Activated CD4-positive, alpha-beta T cell treated with anti-CD3 and anti-CD28 coated beads, Interleukin-2, Interleukin-6, amounts not matched to agents 100 ng/mL and 50 ng/mL, durations not matched to agents 16 hours and 8 hours (primary cell): ENCODE measurements at regions not wholly inside any gene's neighbourhood (a gene's known extent, or its start where the extent isn't known, plus 50 kb on each side); places are given as distances from the start of the nearest gene placed in this dataset.

Experiments
- DNase-seq: peaks from one replicate; pipeline ENCODE4 v3.0.0-alpha.2; 2020

GRCh38 chr9:86893811-86894490 is 53.4 kb downstream of the GAS1 start:
- no peak for DNase-seq

- no peak for DNase-seq
Observed at GRCh38 chr9:86892576-86892975, 54.7 kb downstream of the GAS1 start.

- DNase-seq: no peak
Observed at GRCh38 chr9:86891886-86892437, 55.3 kb downstream of the GAS1 start.

- DNase-seq: no peak
Observed at GRCh38 chr9:86891091-86891490, 56.2 kb downstream of the GAS1 start.

- no peak for DNase-seq
Observed at GRCh38 chr9:86885232-86885631, 62.1 kb downstream of the GAS1 start.

GRCh38 chr9:86876621-86877196 is 70.6 kb downstream of the GAS1 start:
- DNase-seq: no peak

- no peak for DNase-seq
Observed at GRCh38 chr9:86868616-86869015, 78.7 kb downstream of the GAS1 start.

- no peak for DNase-seq
Observed at GRCh38 chr9:86867804-86868313, 79.4 kb downstream of the GAS1 start.

- DNase-seq: no peak
Observed at GRCh38 chr9:86865952-86866351, 81.4 kb downstream of the GAS1 start.

GRCh38 chr9:86860006-86860405 is 87.3 kb downstream of the GAS1 start:
- DNase-seq: no peak

GRCh38 chr9:86859056-86859455 is 88.2 kb downstream of the GAS1 start:
- no peak for DNase-seq

GRCh38 chr9:86858009-86858408 is 89.3 kb downstream of the GAS1 start:
- no peak for DNase-seq

GRCh38 chr9:86856259-86856658 is 91.0 kb downstream of the GAS1 start:
- DNase-seq: no peak

- DNase-seq: no peak
Observed at GRCh38 chr9:86854898-86855523, 92.3 kb downstream of the GAS1 start.

- DNase-seq: no peak
Observed at GRCh38 chr9:86846656-86847055, 100.7 kb downstream of the GAS1 start.

- DNase-seq: no peak
Observed at GRCh38 chr9:86843206-86843605, 104.1 kb downstream of the GAS1 start.

GRCh38 chr9:86842573-86842972 is 104.7 kb downstream of the GAS1 start:
- no peak for DNase-seq

- DNase-seq: no peak
Observed at GRCh38 chr9:86839522-86839921, 107.8 kb downstream of the GAS1 start.

- DNase-seq: no peak
Observed at GRCh38 chr9:86838519-86839497, 108.5 kb downstream of the GAS1 start.

GRCh38 chr9:86837345-86837744 is 110.0 kb downstream of the GAS1 start:
- no peak for DNase-seq

GRCh38 chr9:86836797-86837196 is 110.5 kb downstream of the GAS1 start:
- DNase-seq: no peak

GRCh38 chr9:86836266-86836665 is 111.0 kb downstream of the GAS1 start:
- no peak for DNase-seq

GRCh38 chr9:86830356-86830755 is 117.0 kb downstream of the GAS1 start:
- no peak for DNase-seq
